ENCODE measurements at regions not wholly inside any gene's neighbourhood (a gene's known extent, or its start where the extent isn't known, plus 50 kb on each side); places are given as distances from the start of the nearest gene placed in this dataset.
"Not testable (repeated sequence)": the region's sequence is repeated elsewhere in the genome, so short reads cannot be mapped to it uniquely, and the experiment has no call there.

GRCh38 chr2:212912445-212913103 is 238.8 kb downstream of the IKZF2 start:
- DNase-seq, result no peak

GRCh38 chr2:212911011-212911410 is 240.4 kb downstream of the IKZF2 start:
- no peak for DNase-seq

GRCh38 chr2:212908682-212909435 is 242.6 kb downstream of the IKZF2 start:
- no peak for DNase-seq

- DNase-seq, result no peak
Measured at GRCh38 chr2:212908031-212908430, 243.4 kb downstream of the IKZF2 start.

- DNase-seq, result no peak
Measured at GRCh38 chr2:212906620-212907019, 244.8 kb downstream of the IKZF2 start.

GRCh38 chr2:212905640-212906201 is 245.7 kb downstream of the IKZF2 start:
- no peak for DNase-seq

GRCh38 chr2:212904646-212905045 is 246.8 kb downstream of the IKZF2 start:
- no peak for DNase-seq

GRCh38 chr2:212903413-212903812 is 248.0 kb downstream of the IKZF2 start:
- no peak for DNase-seq

- DNase-seq, result no peak
Measured at GRCh38 chr2:212902421-212902820, 249.0 kb downstream of the IKZF2 start.

- DNase-seq, result no peak
Measured at GRCh38 chr2:212901604-212902275, 249.7 kb downstream of the IKZF2 start.

- no peak for DNase-seq
Measured at GRCh38 chr2:212900715-212901114, 250.7 kb downstream of the IKZF2 start.

- no peak for DNase-seq
Measured at GRCh38 chr2:212898011-212898410, 253.4 kb downstream of the IKZF2 start.

- DNase-seq, result no peak
Measured at GRCh38 chr2:212897296-212897695, 254.1 kb downstream of the IKZF2 start.

GRCh38 chr2:212894026-212894425 is 257.4 kb downstream of the IKZF2 start:
- no peak for DNase-seq

GRCh38 chr2:212893216-212893615 is 258.2 kb downstream of the IKZF2 start:
- DNase-seq, result no peak

GRCh38 chr2:212892193-212892592 is 259.2 kb downstream of the IKZF2 start:
- no peak for DNase-seq

GRCh38 chr2:212891580-212891979 is 259.8 kb downstream of the IKZF2 start:
- DNase-seq, result no peak

- no peak for DNase-seq
Measured at GRCh38 chr2:212882626-212883025, 268.8 kb downstream of the IKZF2 start.

GRCh38 chr2:212876556-212876955 is 274.9 kb downstream of the IKZF2 start:
- not testable (repeated sequence) for DNase-seq

- not testable (repeated sequence) for DNase-seq
Measured at GRCh38 chr2:212875950-212876349, 275.5 kb downstream of the IKZF2 start.

- DNase-seq, result no peak
Measured at GRCh38 chr2:212873256-212873655, 278.2 kb downstream of the IKZF2 start.

GRCh38 chr2:212871597-212871996 is 279.8 kb downstream of the IKZF2 start:
- DNase-seq, result no peak

GRCh38 chr2:212864186-212864585 is 287.2 kb downstream of the IKZF2 start:
- no peak for DNase-seq

- peak; percentile 20 to 22 for DNase-seq
Measured at GRCh38 chr2:212863185-212863588, 288.2 kb downstream of the IKZF2 start.
